Liver (tissue), 3 donors: ENCODE measurements at regions not wholly inside any gene's neighbourhood (a gene's known extent, or its start where the extent isn't known, plus 50 kb on each side); places are given as distances from the start of the nearest gene placed in this dataset.

ENCODE experiments used
- TAF1 ChIP-seq: conservative IDR thresholded peaks from 2 replicates; pipeline ENCODE4 v1.6.1; 2016; ENCODE audit warnings: antibody characterized with exemption, mild to moderate bottlenecking
- TF ChIP-seq, protein P1 (sequence below): fragments of 150-350 bp; IDR thresholded peaks from 2 replicates; pipeline ENCODE4 v1.5.1; 2017; ENCODE audit warnings: improper control_type of control experiment, low read depth, low read length; ENCODE audit not compliant: missing input control
- TF ChIP-seq, protein P2 (sequence below): IDR thresholded peaks from 2 replicates; pipeline ENCODE4 v1.6.1; 2016; ENCODE audit warnings: antibody characterized with exemption
- donor health status: healthy.
- donor health status: healthy.

DNA sequence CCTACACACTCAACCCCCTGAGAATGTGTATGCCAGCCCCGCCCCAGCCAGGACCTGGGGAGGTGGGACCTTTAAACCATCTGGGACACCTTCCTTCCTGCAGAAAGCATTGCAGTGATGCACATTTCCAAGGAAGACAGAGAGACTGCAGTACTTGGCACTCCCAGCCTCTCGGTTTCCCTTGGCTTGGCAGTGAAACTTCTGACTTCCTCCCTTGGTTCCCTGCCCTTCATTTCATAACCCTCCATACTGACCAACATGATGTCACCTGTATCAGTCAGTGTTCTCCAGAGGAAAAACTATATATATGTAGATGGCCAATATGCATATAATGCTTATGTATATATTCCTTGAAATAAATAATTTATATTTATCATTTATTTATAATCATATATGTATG is 103.2 kb downstream of the SST start:
- TF ChIP-seq, protein P1, sequence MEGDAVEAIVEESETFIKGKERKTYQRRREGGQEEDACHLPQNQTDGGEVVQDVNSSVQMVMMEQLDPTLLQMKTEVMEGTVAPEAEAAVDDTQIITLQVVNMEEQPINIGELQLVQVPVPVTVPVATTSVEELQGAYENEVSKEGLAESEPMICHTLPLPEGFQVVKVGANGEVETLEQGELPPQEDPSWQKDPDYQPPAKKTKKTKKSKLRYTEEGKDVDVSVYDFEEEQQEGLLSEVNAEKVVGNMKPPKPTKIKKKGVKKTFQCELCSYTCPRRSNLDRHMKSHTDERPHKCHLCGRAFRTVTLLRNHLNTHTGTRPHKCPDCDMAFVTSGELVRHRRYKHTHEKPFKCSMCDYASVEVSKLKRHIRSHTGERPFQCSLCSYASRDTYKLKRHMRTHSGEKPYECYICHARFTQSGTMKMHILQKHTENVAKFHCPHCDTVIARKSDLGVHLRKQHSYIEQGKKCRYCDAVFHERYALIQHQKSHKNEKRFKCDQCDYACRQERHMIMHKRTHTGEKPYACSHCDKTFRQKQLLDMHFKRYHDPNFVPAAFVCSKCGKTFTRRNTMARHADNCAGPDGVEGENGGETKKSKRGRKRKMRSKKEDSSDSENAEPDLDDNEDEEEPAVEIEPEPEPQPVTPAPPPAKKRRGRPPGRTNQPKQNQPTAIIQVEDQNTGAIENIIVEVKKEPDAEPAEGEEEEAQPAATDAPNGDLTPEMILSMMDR, result no peak
- TF ChIP-seq TAF1, result no peak
- TF ChIP-seq, protein P2, sequence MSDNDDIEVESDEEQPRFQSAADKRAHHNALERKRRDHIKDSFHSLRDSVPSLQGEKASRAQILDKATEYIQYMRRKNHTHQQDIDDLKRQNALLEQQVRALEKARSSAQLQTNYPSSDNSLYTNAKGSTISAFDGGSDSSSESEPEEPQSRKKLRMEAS, result no peak
